ENCODE measurements at regions not wholly inside any gene's neighbourhood (a gene's known extent, or its start where the extent isn't known, plus 50 kb on each side); places are given as distances from the start of the nearest gene placed in this dataset.

DNA sequence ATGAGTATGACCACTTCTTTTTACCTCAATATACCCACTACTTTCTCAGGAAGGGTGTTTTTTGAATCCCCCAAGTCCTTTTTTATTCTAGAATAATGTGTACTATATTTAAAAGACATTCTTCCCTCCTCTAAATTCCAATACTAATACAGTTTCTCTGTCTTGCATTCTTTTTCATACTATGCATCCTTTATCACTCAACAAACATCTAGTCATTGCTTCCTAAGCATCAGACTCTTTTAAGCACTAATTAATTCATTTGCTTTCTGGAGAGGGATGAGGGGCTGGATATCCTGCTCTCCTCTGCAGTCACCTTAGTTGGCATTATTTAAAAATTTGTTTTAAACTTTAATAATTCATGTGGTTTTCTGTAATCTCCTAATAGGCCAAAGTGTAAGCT lies 838.8 kb downstream of the KCNT2 start:
- no peak for TF ChIP-seq GATA2 (IDR thresholded peaks at IDR 0.05; ENCODE audit: low read depth, low read length)
- no peak for TF ChIP-seq GATA3 (IDR thresholded peaks at IDR 0.05; ENCODE audit: low read depth, low read length)
